Body of pancreas (tissue), 4 donors: ENCODE measurements at regions not wholly inside any gene's neighbourhood (a gene's known extent, or its start where the extent isn't known, plus 50 kb on each side); places are given as distances from the start of the nearest gene placed in this dataset.

ENCODE experiments used
- ATAC-seq: fragments of 150-250 bp; one replicate; pipeline ENCODE4 v1.9.1; 2016
- DNase-seq, 4 donors: peaks; one replicate each; pipeline ENCODE4 v3.0.0-alpha.2; 2019
- H3K27ac ChIP-seq, 4 donors: fragments of 200-600 bp; sonication (generic); 1 replicate in 3 of 4; 2 replicates in 1 of 4; pipeline versions ENCODE4 v1.5.1 to v1.6.1; 2016 to 2019; ENCODE audit warnings: mild to moderate bottlenecking in 1 of 4, mixed read lengths in 1 of 4, moderate library complexity in 1 of 4
- H3K27me3 ChIP-seq, 2 donors: fragments of 200-600 bp; sonication (generic); one replicate each; pipeline ENCODE4 v1.6.0; 2016; ENCODE audit warnings: mild to moderate bottlenecking in 1 of 2
- H3K36me3 ChIP-seq, 2 donors: fragments of 200-600 bp; sonication (generic); replicated peaks in 1 of 2; 2 replicates each; pipeline ENCODE4 v1.5.1; 2016; ENCODE audit warnings: low read depth in 2 of 2; ENCODE audit not compliant: insufficient read depth in 1 of 2
- H3K4me1 ChIP-seq: fragments of 200-600 bp; sonication (generic); one replicate; pipeline ENCODE4 v1.6.0; 2016
- H3K4me3 ChIP-seq, 2 donors: fragments of 200-600 bp; sonication (generic); 1 replicate in 1 of 2; 2 replicates in 1 of 2; pipeline ENCODE4 v1.5.1; 2016 to 2019
- H3K9me3 ChIP-seq, 3 donors: fragments of 200-600 bp; sonication (generic); 1 replicate in 2 of 3; 2 replicates in 1 of 3; pipeline ENCODE4 v1.5.1; 2016
- CTCF ChIP-seq, 7 experiments: fragments of 450-650 bp in 4 of 7; fragments of 200-600 bp in 3 of 7; sonication (generic) in 3 of 7; IDR thresholded peaks; one replicate each; pipeline ENCODE4 v1.5.1; 2016 to 2019; ENCODE audit warnings: antibody characterized with exemption in 7 of 7
- POLR2A ChIP-seq, 3 donors: fragments of 450-650 bp; IDR thresholded peaks; one replicate each; pipeline ENCODE4 v1.6.1; 2016; ENCODE audit warnings: antibody characterized with exemption in 3 of 3, mild to moderate bottlenecking in 2 of 3
- WGBS, 2 donors: methylation state at CpG; one replicate each; pipeline ENCODE4 v1.1.5; 2017; 5-methylcytosine and 5-hydroxymethylcytosine counted together
- intact Hi-C: fragments of 100-400 bp; cut with DNase I; formaldehyde crosslinking; loops from one replicate; pipeline ENCODE4 v1.15.1; 2023

GRCh38 chr4:14924812-14925344 is 77.4 kb upstream of the CPEB2 start:
- no peak overlapping the region for H3K4me3 ChIP-seq
- H3K27ac ChIP-seq: no peak overlapping the region
- no peaks in the 10 kb centered on the region for H3K36me3 ChIP-seq
- intact Hi-C loops: no loop called here
- TF ChIP-seq CTCF (IDR thresholded peaks at IDR 0.05) (no peak), POLR2A (IDR thresholded peaks at IDR 0.05) (no peak)
- no peaks in the 10 kb centered on the region for H3K9me3 ChIP-seq
- WGBS, 2 donors: 79 to 90% methylated on average over 3 of the region's 3 CpGs
- no peaks in the 10 kb centered on the region for H3K4me1 ChIP-seq
- ATAC-seq: no peak
- no peaks in the 10 kb centered on the region for H3K27me3 ChIP-seq
- no peak for DNase-seq

GRCh38 chr4:14925471-14925870 is 76.8 kb upstream of the CPEB2 start:
- no peaks in the 10 kb centered on the region for H3K4me1 ChIP-seq
- TF ChIP-seq CTCF (IDR thresholded peaks at IDR 0.05): no peak
- no peak for TF ChIP-seq POLR2A (IDR thresholded peaks at IDR 0.05)
- no peak overlapping the region for H3K27ac ChIP-seq
- H3K36me3 ChIP-seq: no peaks in the 10 kb centered on the region
- WGBS, 2 donors: 78 to 90% methylated on average over 5 of the region's 5 CpGs
- H3K9me3 ChIP-seq: no peaks in the 10 kb centered on the region
- no peaks in the 10 kb centered on the region for H3K27me3 ChIP-seq
- no peak for ATAC-seq
- intact Hi-C loops: no loop called here
- no peak overlapping the region for H3K4me3 ChIP-seq
- no peak for DNase-seq

- DNase-seq: no peak
- TF ChIP-seq POLR2A (IDR thresholded peaks at IDR 0.05): no peak
- TF ChIP-seq CTCF (IDR thresholded peaks at IDR 0.05): no peak
- no peaks in the 10 kb centered on the region for H3K27me3 ChIP-seq
- H3K9me3 ChIP-seq: no peaks in the 10 kb centered on the region
- WGBS, 2 donors: 26 to 54% methylated on average over 2 of the region's 2 CpGs
- no peak overlapping the region for H3K4me3 ChIP-seq
- no peaks in the 10 kb centered on the region for H3K36me3 ChIP-seq
- no peak for ATAC-seq
- intact Hi-C loops: no loop called here
- H3K27ac ChIP-seq: no peak overlapping the region
- no peaks in the 10 kb centered on the region for H3K4me1 ChIP-seq
Measured at GRCh38 chr4:14926368-14926767, 75.9 kb upstream of the CPEB2 start.

- no peaks in the 10 kb centered on the region for H3K36me3 ChIP-seq
- DNase-seq: no peak
- intact Hi-C loops: no loop called here
- H3K27ac ChIP-seq: no peak overlapping the region
- no peaks in the 10 kb centered on the region for H3K9me3 ChIP-seq
- ATAC-seq: no peak
- WGBS, 2 donors: 86 to 96% methylated on average over 1 of the region's 1 CpG
- H3K4me3 ChIP-seq: no peak overlapping the region
- TF ChIP-seq CTCF (IDR thresholded peaks at IDR 0.05) (no peak), POLR2A (IDR thresholded peaks at IDR 0.05) (no peak)
- no peaks in the 10 kb centered on the region for H3K27me3 ChIP-seq
- no peaks in the 10 kb centered on the region for H3K4me1 ChIP-seq
Measured at GRCh38 chr4:14928035-14928434, 74.2 kb upstream of the CPEB2 start.

- TF ChIP-seq POLR2A (IDR thresholded peaks at IDR 0.05) (no peak), CTCF (IDR thresholded peaks at IDR 0.05) (no peak)
- Histone ChIP-seq H3K27ac (no peak overlapping the region), H3K4me3 (no peak overlapping the region), H3K36me3 (no peaks in the 10 kb centered on the region), H3K4me1 (no peaks in the 10 kb centered on the region), H3K9me3 (no peaks in the 10 kb centered on the region), H3K27me3 (no peaks in the 10 kb centered on the region)
- intact Hi-C loops: no loop called here
- no peak for DNase-seq
- WGBS, 2 donors: 93 to 97% methylated on average over 1 of the region's 1 CpG
- no peak for ATAC-seq
Measured at GRCh38 chr4:14929669-14930068, 72.6 kb upstream of the CPEB2 start.
